ENCODE measurements at regions not wholly inside any gene's neighbourhood (a gene's known extent, or its start where the extent isn't known, plus 50 kb on each side); places are given as distances from the start of the nearest gene placed in this dataset.

DNA sequence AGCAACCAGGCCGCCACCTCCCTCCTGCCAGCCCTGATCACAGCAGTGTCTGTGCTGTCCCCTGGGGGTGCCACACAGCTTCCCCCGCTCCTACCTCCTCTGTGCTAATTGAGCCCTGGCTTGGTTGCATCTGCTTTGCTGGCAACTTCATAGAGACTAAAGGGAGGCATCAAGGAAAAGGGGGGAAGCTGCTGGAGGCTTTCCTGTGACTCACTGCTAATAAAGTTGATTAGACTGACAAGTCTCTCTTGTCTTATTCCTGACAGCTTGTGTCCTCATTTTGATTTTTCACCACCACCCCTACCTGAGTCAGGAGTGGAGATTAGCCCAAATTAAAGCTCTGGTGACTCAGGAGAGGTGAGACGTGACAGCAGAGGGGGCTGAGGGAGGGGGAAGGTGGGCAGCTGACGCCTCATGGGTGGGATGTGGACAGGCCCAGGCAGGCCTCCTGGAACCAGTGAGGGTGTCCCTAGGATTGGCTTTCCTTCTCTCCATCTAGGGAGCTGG is 310.0 kb downstream of the CBLN1 start:
- no peak for TF ChIP-seq POLR2AphosphoS5 (IDR thresholded peaks at IDR 0.05; ENCODE audit: low read depth, low read length)
- TF ChIP-seq REST (IDR thresholded peaks at IDR 0.05; ENCODE audit: insufficient read depth in 1 of 2, low read depth in 2 of 2, low read length in 1 of 2) = no peak
- TF ChIP-seq, protein P1, sequence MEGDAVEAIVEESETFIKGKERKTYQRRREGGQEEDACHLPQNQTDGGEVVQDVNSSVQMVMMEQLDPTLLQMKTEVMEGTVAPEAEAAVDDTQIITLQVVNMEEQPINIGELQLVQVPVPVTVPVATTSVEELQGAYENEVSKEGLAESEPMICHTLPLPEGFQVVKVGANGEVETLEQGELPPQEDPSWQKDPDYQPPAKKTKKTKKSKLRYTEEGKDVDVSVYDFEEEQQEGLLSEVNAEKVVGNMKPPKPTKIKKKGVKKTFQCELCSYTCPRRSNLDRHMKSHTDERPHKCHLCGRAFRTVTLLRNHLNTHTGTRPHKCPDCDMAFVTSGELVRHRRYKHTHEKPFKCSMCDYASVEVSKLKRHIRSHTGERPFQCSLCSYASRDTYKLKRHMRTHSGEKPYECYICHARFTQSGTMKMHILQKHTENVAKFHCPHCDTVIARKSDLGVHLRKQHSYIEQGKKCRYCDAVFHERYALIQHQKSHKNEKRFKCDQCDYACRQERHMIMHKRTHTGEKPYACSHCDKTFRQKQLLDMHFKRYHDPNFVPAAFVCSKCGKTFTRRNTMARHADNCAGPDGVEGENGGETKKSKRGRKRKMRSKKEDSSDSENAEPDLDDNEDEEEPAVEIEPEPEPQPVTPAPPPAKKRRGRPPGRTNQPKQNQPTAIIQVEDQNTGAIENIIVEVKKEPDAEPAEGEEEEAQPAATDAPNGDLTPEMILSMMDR (IDR thresholded peaks at IDR 0.05) = no peak
- TF ChIP-seq SIN3A (IDR thresholded peaks at IDR 0.05; ENCODE audit: borderline replicate concordance, insufficient read depth, low read depth, low read length) = no peak
- no peak for TF ChIP-seq TCF7L2 (IDR thresholded peaks at IDR 0.05; ENCODE audit: low read depth, low read length)

Data from Panc1 (cell line).